ENCODE measurements at regions not wholly inside any gene's neighbourhood (a gene's known extent, or its start where the extent isn't known, plus 50 kb on each side); places are given as distances from the start of the nearest gene placed in this dataset.

DNA sequence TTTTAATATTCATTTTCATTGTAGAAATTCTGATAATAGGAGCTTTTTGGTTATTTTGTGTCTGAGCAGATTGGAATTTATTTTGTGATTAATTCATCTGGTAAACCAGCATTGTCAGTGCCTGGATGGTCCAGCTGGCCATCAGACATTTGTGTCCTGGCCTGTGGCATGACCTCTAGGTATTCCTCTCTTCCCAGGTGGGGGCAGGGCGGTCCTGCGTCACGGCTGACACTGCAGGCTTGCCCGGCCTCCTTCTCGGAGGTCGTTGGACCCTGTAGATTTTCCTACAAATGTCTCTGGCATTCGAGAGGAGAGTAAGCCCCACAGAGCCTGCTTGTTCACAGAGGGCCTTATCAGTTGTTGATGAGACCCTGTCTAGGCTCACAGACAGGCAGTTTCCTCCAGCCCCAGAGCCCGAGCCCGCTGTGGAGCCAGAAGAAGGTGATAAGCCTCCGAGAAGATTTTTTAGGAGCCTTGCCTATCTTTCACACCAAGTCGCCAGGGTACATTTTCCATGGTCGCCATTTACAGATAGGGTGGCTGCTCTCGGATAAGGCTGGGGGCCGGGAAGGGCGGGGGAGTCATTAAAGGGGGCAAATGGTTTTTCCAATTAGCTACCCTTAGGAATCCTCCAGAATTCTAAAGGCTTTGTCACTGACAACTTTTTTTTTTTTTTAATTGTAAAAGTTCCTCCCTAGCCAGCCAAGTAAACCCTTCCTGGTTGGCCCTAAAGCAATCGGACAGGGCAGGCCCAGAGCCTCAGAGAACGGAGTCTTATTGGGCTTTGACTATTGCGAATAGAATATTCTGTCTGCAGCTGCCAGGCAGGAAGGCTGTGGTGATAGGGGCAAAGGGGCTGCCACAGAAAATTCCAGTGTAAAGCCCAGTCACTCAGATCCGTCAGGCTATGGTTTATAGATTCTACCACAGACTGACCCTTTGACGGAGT lies 78.1 kb upstream of the TBX20 start:
- TF ChIP-seq, protein P1, sequence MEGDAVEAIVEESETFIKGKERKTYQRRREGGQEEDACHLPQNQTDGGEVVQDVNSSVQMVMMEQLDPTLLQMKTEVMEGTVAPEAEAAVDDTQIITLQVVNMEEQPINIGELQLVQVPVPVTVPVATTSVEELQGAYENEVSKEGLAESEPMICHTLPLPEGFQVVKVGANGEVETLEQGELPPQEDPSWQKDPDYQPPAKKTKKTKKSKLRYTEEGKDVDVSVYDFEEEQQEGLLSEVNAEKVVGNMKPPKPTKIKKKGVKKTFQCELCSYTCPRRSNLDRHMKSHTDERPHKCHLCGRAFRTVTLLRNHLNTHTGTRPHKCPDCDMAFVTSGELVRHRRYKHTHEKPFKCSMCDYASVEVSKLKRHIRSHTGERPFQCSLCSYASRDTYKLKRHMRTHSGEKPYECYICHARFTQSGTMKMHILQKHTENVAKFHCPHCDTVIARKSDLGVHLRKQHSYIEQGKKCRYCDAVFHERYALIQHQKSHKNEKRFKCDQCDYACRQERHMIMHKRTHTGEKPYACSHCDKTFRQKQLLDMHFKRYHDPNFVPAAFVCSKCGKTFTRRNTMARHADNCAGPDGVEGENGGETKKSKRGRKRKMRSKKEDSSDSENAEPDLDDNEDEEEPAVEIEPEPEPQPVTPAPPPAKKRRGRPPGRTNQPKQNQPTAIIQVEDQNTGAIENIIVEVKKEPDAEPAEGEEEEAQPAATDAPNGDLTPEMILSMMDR (conservative IDR thresholded peaks at IDR 0.05 in 1 of 2, IDR thresholded peaks at IDR 0.05 in 1 of 2; ENCODE audit: extremely low read depth in 1 of 2, insufficient read depth in 1 of 2, low read depth in 1 of 2, low read length in 2 of 2) = no peak
- no peak for TF ChIP-seq EZH2 (IDR thresholded peaks at IDR 0.05; ENCODE audit: borderline replicate concordance, low read length)

All from mammary epithelial cell (primary cell).